Hepatocyte (in vitro differentiated cells): ENCODE measurements at regions not wholly inside any gene's neighbourhood (a gene's known extent, or its start where the extent isn't known, plus 50 kb on each side); places are given as distances from the start of the nearest gene placed in this dataset.
A peak's percentile ranks its signal among the peaks of the same experiment; 100 is the strongest.

Experiments
- DNase-seq: peaks from one replicate; pipeline ENCODE4 v3.0.0-alpha.2; 2016; ENCODE audit warnings: low spot score
- H2AFZ ChIP-seq: fragments of 200-600 bp; sonication (generic); 2 replicates; pipeline ENCODE4 v1.6.0; 2016; ENCODE audit warnings: antibody characterized with exemption, mild to moderate bottlenecking
- H3K27ac ChIP-seq: fragments of 200-600 bp; sonication (generic); 2 replicates; pipeline ENCODE4 v1.5.1; 2016; ENCODE audit warnings: mild to moderate bottlenecking
- H3K27me3 ChIP-seq: fragments of 200-600 bp; sonication (generic); 2 replicates; pipeline ENCODE4 v1.6.1; 2016
- H3K36me3 ChIP-seq: fragments of 200-600 bp; sonication (generic); replicated peaks from 2 replicates; pipeline ENCODE4 v1.5.1; 2016; ENCODE audit warnings: low read depth; ENCODE audit not compliant: insufficient read depth
- H3K4me1 ChIP-seq: fragments of 200-600 bp; sonication (generic); 2 replicates; pipeline ENCODE4 v1.5.1; 2016; ENCODE audit warnings: mild to moderate bottlenecking, moderate library complexity; ENCODE audit not compliant: insufficient read depth
- H3K4me2 ChIP-seq: fragments of 200-600 bp; sonication (generic); 2 replicates; pipeline ENCODE4 v1.6.0; 2016
- H3K4me3 ChIP-seq: fragments of 200-600 bp; sonication (generic); 2 replicates; pipeline ENCODE4 v1.5.1; 2016; ENCODE audit warnings: mild to moderate bottlenecking
- H3K79me2 ChIP-seq: fragments of 200-600 bp; sonication (generic); 2 replicates; pipeline ENCODE4 v1.6.0; 2017; ENCODE audit warnings: mild to moderate bottlenecking
- H3K9me2 ChIP-seq: fragments of 200-600 bp; sonication (generic); replicated peaks from 2 replicates; pipeline ENCODE4 v1.6.0; 2017; ENCODE audit warnings: mild to moderate bottlenecking; ENCODE audit not compliant: insufficient read depth
- H3K9me3 ChIP-seq: fragments of 200-600 bp; sonication (generic); 2 replicates; pipeline ENCODE4 v1.5.1; 2016; ENCODE audit warnings: low read depth, mild to moderate bottlenecking
- H4K20me1 ChIP-seq: fragments of 200-600 bp; sonication (generic); 2 replicates; pipeline ENCODE4 v1.6.0; 2016; ENCODE audit warnings: mild to moderate bottlenecking; ENCODE audit not compliant: insufficient read depth, poor library complexity, severe bottlenecking
- EZH2 ChIP-seq: fragments of 200-600 bp; sonication (generic); IDR thresholded peaks from 2 replicates; pipeline ENCODE4 v1.6.1; 2016; ENCODE audit warnings: antibody characterized with exemption, mild to moderate bottlenecking, borderline replicate concordance
- EZH2phosphoT487 ChIP-seq: fragments of 200-600 bp; sonication (generic); IDR thresholded peaks from one replicate; pipeline ENCODE4 v1.6.1; 2018; ENCODE audit warnings: antibody characterized with exemption, mild to moderate bottlenecking, low read depth, moderate library complexity; ENCODE audit not compliant: unreplicated experiment, severe bottlenecking
- WGBS: methylation state at CpG from one replicate; pipeline ENCODE4 v1.1.6; 2016; ENCODE audit warnings: low lambda C conversion rate; ENCODE audit errors: missing lambda C conversion rate; 5-methylcytosine and 5-hydroxymethylcytosine counted together
- TF ChIP-seq, protein P1 (sequence below): fragments of 200-600 bp; sonication (generic); IDR thresholded peaks from 2 replicates; pipeline ENCODE4 v1.5.1; 2016; ENCODE audit warnings: antibody characterized with exemption, mild to moderate bottlenecking; ENCODE audit not compliant: poor library complexity

DNA sequence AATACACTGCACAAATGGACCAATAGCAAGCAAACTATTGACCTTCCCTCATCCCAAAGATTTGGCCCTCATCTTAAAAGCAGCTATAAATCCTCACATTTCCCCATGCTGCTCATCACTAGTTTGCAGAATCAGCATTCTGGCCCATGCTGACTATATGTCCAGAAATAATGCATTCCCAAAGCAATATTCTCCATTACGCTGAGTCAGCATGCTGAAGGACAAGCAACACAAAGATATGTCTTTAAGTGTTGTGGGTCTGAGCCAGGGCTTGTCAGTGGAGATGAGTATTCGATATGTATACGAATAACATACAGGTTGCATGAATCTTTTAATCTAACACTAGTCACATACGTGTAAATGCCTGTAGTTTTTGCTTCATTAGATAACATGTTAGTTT is 1045.0 kb upstream of the DDX18 start:
- no peak overlapping the region for H3K4me3 ChIP-seq
- H3K27ac ChIP-seq: no peak overlapping the region
- H3K9me3 ChIP-seq: no peaks in the 10 kb centered on the region
- H3K79me2 ChIP-seq: no peaks in the 10 kb centered on the region
- no peaks in the 10 kb centered on the region for H3K9me2 ChIP-seq
- H4K20me1 ChIP-seq: no peaks in the 10 kb centered on the region
- TF ChIP-seq, protein P1, sequence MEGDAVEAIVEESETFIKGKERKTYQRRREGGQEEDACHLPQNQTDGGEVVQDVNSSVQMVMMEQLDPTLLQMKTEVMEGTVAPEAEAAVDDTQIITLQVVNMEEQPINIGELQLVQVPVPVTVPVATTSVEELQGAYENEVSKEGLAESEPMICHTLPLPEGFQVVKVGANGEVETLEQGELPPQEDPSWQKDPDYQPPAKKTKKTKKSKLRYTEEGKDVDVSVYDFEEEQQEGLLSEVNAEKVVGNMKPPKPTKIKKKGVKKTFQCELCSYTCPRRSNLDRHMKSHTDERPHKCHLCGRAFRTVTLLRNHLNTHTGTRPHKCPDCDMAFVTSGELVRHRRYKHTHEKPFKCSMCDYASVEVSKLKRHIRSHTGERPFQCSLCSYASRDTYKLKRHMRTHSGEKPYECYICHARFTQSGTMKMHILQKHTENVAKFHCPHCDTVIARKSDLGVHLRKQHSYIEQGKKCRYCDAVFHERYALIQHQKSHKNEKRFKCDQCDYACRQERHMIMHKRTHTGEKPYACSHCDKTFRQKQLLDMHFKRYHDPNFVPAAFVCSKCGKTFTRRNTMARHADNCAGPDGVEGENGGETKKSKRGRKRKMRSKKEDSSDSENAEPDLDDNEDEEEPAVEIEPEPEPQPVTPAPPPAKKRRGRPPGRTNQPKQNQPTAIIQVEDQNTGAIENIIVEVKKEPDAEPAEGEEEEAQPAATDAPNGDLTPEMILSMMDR: no peak
- TF ChIP-seq EZH2phosphoT487 (no peak), EZH2 (no peak)
- WGBS: 90% methylated on average over 4 of the region's 4 CpGs
- no peak for DNase-seq
- no peaks in the 10 kb centered on the region for H3K27me3 ChIP-seq
- H3K4me2 ChIP-seq: no peak overlapping the region
- no peaks in the 10 kb centered on the region for H3K36me3 ChIP-seq
- no peaks in the 10 kb centered on the region for H3K4me1 ChIP-seq
- H2AFZ ChIP-seq: no peak overlapping the region

DNA sequence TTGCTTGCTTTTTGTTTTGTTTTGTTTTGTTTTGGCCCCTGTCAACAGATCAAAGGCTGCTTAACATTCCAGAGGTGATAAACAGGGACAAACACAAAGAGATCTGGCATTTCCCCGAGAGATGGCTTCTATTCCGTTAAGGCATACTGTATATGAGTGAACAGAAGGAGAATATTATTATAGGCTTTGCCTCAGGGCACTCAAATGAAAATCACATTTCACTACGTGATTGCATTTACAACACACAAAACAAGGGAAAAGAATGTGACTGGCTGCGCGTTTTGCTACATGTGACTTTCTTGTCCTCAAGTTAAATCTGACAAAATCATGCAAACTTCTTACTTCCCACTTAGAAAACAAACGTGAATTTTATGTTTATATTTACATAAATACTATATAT is 1037.9 kb upstream of the DDX18 start:
- Histone ChIP-seq H3K4me1 (no peaks in the 10 kb centered on the region), H2AFZ (no peak overlapping the region), H3K36me3 (no peaks in the 10 kb centered on the region), H3K9me2 (no peaks in the 10 kb centered on the region), H3K9me3 (no peaks in the 10 kb centered on the region), H3K27me3 (no peaks in the 10 kb centered on the region), H3K4me3 (no peak overlapping the region), H3K27ac (no peak overlapping the region), H3K79me2 (no peaks in the 10 kb centered on the region), H4K20me1 (no peaks in the 10 kb centered on the region), H3K4me2 (no peak overlapping the region)
- TF ChIP-seq, protein P1: no peak
- no peak for TF ChIP-seq EZH2
- no peak for TF ChIP-seq EZH2phosphoT487
- WGBS: 68% methylated on average over 6 of the region's 6 CpGs
- DNase-seq: no peak

- Histone ChIP-seq H3K36me3 (no peaks in the 10 kb centered on the region), H3K4me3 (no peak overlapping the region), H4K20me1 (no peaks in the 10 kb centered on the region), H3K4me1 (no peaks in the 10 kb centered on the region), H3K27ac (no peak overlapping the region), H3K79me2 (no peaks in the 10 kb centered on the region), H3K9me2 (no peaks in the 10 kb centered on the region), H3K4me2 (peak overlapping the region; percentile 46), H2AFZ (no peak overlapping the region), H3K9me3 (no peaks in the 10 kb centered on the region), H3K27me3 (no peaks in the 10 kb centered on the region)
- TF ChIP-seq EZH2: no peak
- TF ChIP-seq, protein P1: no peak
- no peak for TF ChIP-seq EZH2phosphoT487
- WGBS: 67% methylated on average over 2 of the region's 2 CpGs
- no peak for DNase-seq
Observed at GRCh38 chr2:116787848-116788247, 1026.6 kb upstream of the DDX18 start.

DNA sequence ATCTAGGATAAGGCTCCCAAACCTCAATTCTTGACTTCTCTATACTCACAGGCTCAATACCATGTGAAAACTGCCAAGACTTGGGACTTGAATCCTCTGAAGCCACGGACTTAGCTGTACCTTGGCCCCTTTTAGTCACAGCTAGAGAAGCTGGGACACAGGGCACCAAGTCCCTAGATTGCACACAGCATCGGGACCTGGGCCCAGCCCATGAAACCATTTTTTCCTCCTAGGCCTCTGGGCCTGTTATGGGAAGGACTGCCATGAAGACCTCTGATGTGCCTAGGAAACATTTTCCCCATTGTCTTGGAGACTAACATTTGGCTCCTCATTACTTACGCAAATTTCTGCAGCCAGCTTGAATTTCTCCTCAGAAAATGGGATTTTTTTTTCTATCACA is 1011.8 kb upstream of the DDX18 start:
- WGBS: 73% methylated on average over 3 of the region's 3 CpGs
- Histone ChIP-seq H4K20me1 (no peaks in the 10 kb centered on the region), H3K79me2 (no peaks in the 10 kb centered on the region), H3K27ac (no peak overlapping the region), H3K9me2 (no peaks in the 10 kb centered on the region), H3K4me2 (no peak overlapping the region), H3K4me3 (no peak overlapping the region), H3K36me3 (no peaks in the 10 kb centered on the region), H3K4me1 (no peaks in the 10 kb centered on the region), H2AFZ (no peak overlapping the region), H3K9me3 (no peaks in the 10 kb centered on the region), H3K27me3 (no peaks in the 10 kb centered on the region)
- TF ChIP-seq EZH2phosphoT487 (no peak), EZH2 (no peak)
- TF ChIP-seq, protein P1: no peak
- no peak for DNase-seq
